Activated CD4-positive, alpha-beta T cell treated with anti-CD3 and anti-CD28 coated beads for 48 hours (primary cell): ENCODE measurements at regions not wholly inside any gene's neighbourhood (a gene's known extent, or its start where the extent isn't known, plus 50 kb on each side); places are given as distances from the start of the nearest gene placed in this dataset.

Experiments
- DNase-seq: peaks from one replicate; pipeline ENCODE4 v3.0.0-alpha.2; 2020

GRCh38 chr2:212686285-212686895 lies 147.8 kb upstream of the ERBB4 start:
- DNase-seq: peak; percentile 67

- DNase-seq: no peak
These were observed 144.9 kb upstream of the ERBB4 start for GRCh38 chr2:212683346-212684097.

GRCh38 chr2:212682937-212683336 lies 144.3 kb upstream of the ERBB4 start:
- DNase-seq: no peak

GRCh38 chr2:212677466-212677865 lies 138.9 kb upstream of the ERBB4 start:
- DNase-seq: no peak

- DNase-seq: no peak
These were observed 133.6 kb upstream of the ERBB4 start for GRCh38 chr2:212672186-212672585.

- DNase-seq: no peak
These were observed 131.2 kb upstream of the ERBB4 start for GRCh38 chr2:212669761-212670160.

- DNase-seq: no peak
These were observed 129.2 kb upstream of the ERBB4 start for GRCh38 chr2:212667751-212668316.

- DNase-seq: no peak
These were observed 127.3 kb upstream of the ERBB4 start for GRCh38 chr2:212665948-212666347.

- DNase-seq: no peak
These were observed 120.8 kb upstream of the ERBB4 start for GRCh38 chr2:212659441-212659840.

GRCh38 chr2:212649646-212650045 lies 111.0 kb upstream of the ERBB4 start:
- DNase-seq: no peak

GRCh38 chr2:212646698-212647366 lies 108.2 kb upstream of the ERBB4 start:
- DNase-seq: no peak

GRCh38 chr2:212644195-212644837 lies 105.7 kb upstream of the ERBB4 start:
- no peak for DNase-seq

GRCh38 chr2:212640428-212640827 lies 101.8 kb upstream of the ERBB4 start:
- no peak for DNase-seq

- no peak for DNase-seq
These were observed 100.1 kb upstream of the ERBB4 start for GRCh38 chr2:212638694-212639093.

- DNase-seq: no peak
These were observed 90.0 kb upstream of the ERBB4 start for GRCh38 chr2:212628586-212628985.

- no peak for DNase-seq
These were observed 87.8 kb upstream of the ERBB4 start for GRCh38 chr2:212626371-212626918.

- no peak for DNase-seq
These were observed 81.4 kb upstream of the ERBB4 start for GRCh38 chr2:212619954-212620353.

- no peak for DNase-seq
These were observed 80.0 kb upstream of the ERBB4 start for GRCh38 chr2:212618636-212619035.

GRCh38 chr2:212610872-212611425 lies 72.3 kb upstream of the ERBB4 start:
- DNase-seq: no peak

GRCh38 chr2:212609479-212609878 lies 70.9 kb upstream of the ERBB4 start:
- DNase-seq: no peak

- DNase-seq: no peak
These were observed 68.5 kb upstream of the ERBB4 start for GRCh38 chr2:212607080-212607479.

- DNase-seq: no peak
These were observed 67.6 kb upstream of the ERBB4 start for GRCh38 chr2:212606232-212606631.

GRCh38 chr2:212596688-212597087 lies 58.1 kb upstream of the ERBB4 start:
- no peak for DNase-seq
